Hepatocyte (in vitro differentiated cells): ENCODE measurements at regions not wholly inside any gene's neighbourhood (a gene's known extent, or its start where the extent isn't known, plus 50 kb on each side); places are given as distances from the start of the nearest gene placed in this dataset.

ENCODE experiments used
- CTCF ChIP-seq: fragments of 200-600 bp; sonication (generic); IDR thresholded peaks from 2 replicates; pipeline ENCODE4 v1.5.1; 2016; ENCODE audit warnings: antibody characterized with exemption, mild to moderate bottlenecking; ENCODE audit not compliant: poor library complexity
- EZH2phosphoT487 ChIP-seq: fragments of 200-600 bp; sonication (generic); IDR thresholded peaks from one replicate; pipeline ENCODE4 v1.6.1; 2018; ENCODE audit warnings: antibody characterized with exemption, mild to moderate bottlenecking, low read depth, moderate library complexity; ENCODE audit not compliant: unreplicated experiment, severe bottlenecking

GRCh38 chr7:35513828-35514227 is 181.1 kb downstream of the HERPUD2 start:
- TF ChIP-seq CTCF (no peak), EZH2phosphoT487 (no peak)
